Cardiac fibroblast (primary cell): ENCODE measurements at regions not wholly inside any gene's neighbourhood (a gene's known extent, or its start where the extent isn't known, plus 50 kb on each side); places are given as distances from the start of the nearest gene placed in this dataset.

Experiments used
- DNase-seq, 2 donors: peaks; one replicate each; pipeline versions ENCODE4 v3.0.0 to v3.0.0-alpha.2; 2010; ENCODE audit warnings: low read depth in 2 of 2
- H3K4me3 ChIP-seq, 2 donors: replicated peaks in 1 of 2; 1 replicate in 1 of 2; 2 replicates in 1 of 2; pipeline ENCODE4 v1.5.1; 2011; ENCODE audit warnings: low read depth in 2 of 2, low read length in 2 of 2, mild to moderate bottlenecking in 2 of 2, moderate library complexity in 1 of 2
- TF ChIP-seq, protein P1 (sequence below): IDR thresholded peaks from one replicate; pipeline ENCODE4 v1.5.1; 2011; ENCODE audit warnings: low read depth, mild to moderate bottlenecking, low read length, inconsistent platforms

DNA sequence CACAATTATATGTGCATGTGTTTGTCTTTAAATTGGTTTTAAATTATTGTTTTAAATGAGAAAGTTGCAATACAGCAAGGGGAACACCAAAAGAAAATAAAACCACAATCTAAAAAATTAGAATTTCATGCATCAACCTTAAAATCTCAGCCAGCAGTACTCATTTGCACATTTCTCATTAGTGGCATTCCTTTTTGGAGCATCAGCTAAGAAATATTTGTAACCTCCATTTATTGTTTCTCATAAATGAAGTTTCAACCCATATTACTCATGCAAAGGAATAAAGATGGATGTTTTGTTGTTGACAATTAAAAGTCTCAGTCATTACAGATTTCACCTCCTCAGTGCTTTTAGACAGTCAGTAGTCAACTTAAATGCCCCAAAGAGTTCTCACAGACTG is 160.1 kb downstream of the TBX15 start:
- no peak overlapping the region for H3K4me3 ChIP-seq
- DNase-seq: no peak
- TF ChIP-seq, protein P1, sequence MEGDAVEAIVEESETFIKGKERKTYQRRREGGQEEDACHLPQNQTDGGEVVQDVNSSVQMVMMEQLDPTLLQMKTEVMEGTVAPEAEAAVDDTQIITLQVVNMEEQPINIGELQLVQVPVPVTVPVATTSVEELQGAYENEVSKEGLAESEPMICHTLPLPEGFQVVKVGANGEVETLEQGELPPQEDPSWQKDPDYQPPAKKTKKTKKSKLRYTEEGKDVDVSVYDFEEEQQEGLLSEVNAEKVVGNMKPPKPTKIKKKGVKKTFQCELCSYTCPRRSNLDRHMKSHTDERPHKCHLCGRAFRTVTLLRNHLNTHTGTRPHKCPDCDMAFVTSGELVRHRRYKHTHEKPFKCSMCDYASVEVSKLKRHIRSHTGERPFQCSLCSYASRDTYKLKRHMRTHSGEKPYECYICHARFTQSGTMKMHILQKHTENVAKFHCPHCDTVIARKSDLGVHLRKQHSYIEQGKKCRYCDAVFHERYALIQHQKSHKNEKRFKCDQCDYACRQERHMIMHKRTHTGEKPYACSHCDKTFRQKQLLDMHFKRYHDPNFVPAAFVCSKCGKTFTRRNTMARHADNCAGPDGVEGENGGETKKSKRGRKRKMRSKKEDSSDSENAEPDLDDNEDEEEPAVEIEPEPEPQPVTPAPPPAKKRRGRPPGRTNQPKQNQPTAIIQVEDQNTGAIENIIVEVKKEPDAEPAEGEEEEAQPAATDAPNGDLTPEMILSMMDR: no peak

DNA sequence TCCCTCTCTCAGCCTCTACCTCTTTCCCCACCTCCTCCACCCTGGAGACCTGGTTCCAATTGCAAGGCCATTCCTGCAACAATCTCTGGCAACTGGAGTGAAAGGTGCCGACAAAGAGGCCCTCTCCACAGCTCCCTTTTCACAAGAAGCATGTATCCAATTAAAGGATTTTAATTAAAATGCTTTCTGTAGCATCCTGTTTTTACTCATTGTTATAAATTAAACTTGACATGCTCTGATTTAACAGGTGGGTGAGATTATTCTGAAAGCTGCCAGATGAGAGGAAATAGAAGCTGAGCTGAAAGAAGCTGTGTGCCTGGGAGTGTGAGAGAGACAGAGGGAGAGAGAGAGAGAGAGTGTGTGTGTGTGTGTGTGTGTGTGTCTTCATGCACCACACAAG is 160.5 kb downstream of the TBX15 start:
- TF ChIP-seq, protein P1: no peak
- no peak for DNase-seq
- no peak overlapping the region for H3K4me3 ChIP-seq

DNA sequence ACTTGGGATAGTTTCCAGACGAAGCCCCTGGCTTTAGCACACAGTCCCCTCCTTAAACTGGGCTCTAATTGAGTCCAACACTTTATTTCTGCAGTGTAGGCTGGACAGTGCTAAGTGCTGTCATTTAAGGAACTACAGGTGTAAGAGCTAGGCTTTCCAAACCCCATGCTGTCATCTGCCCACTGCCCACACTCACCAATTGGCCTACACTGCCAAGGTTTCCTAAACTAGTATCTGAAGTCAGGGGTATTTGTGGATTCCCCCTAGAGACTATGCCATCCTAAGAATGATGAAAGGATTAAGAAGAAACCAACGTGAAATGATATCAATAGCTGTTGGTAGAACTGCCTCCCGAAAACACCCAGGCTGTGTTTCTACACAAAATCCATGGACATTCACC is 160.9 kb downstream of the TBX15 start:
- DNase-seq: no peak
- H3K4me3 ChIP-seq: no peak overlapping the region
- TF ChIP-seq, protein P1: no peak

DNA sequence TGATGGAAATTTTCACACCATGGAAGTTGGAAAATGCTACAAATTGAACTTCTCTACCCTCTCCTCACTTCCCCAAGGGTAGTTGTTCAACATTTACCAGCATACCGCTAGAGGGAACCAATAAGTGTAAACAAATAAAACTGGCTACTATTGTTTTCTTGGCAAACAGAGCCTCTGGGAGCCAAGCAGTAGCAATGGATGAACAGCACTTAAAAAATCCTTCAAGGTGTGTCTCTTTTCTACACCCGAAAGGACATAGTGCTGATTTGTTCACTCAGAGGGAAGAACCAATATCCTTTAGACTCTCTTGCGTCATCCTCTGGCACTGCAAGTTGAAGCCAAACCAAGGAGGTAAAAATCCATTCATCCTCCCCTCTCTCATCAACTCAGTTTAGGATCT is 161.5 kb downstream of the TBX15 start:
- DNase-seq: no peak
- TF ChIP-seq, protein P1: no peak

DNA sequence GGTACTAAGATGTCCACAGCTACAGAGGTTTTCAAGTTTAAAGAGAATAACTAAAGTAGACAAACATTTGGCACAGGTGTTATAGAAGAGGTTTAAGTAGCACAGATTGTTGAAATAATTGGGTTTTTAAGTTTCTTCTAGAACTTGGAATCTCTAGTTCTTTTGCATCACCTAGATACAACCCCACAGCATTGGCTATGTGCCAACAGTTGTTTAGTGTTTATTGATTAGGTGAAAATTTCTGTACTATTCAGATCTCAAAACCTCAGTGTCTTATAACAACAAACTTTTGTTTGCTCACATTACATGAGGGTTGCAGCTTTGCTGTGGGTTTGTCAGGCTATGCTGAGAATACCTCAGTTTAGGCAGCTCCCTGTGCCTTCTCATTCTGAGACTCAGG is 162.5 kb downstream of the TBX15 start:
- no peak for DNase-seq
- TF ChIP-seq, protein P1: no peak
- no peak overlapping the region for H3K4me3 ChIP-seq

More for the DNA sequence above, 161.5 kb downstream of the TBX15 start:
- no peak overlapping the region for H3K4me3 ChIP-seq

DNA sequence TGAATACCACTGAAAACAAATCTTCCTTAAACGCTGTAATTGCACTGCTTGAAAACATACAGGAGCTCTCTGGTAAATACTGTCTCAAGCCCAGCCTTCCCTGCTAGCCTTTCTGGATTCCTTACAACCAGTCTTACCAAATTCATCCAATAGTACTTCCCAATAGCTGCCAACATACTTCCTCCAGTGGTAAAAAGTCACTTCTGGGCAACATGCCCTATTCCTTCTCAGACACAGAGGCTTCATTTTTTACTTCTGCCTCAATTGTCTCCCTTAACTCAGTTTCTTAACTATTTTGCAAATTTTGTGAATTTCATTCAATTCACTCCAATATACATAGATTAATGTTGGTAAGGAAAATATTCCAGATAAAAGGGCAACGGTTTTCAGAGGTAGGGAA is 166.3 kb downstream of the TBX15 start:
- no peak overlapping the region for H3K4me3 ChIP-seq
- DNase-seq: peak; percentile 4 to 5
- TF ChIP-seq, protein P1: no peak

DNA sequence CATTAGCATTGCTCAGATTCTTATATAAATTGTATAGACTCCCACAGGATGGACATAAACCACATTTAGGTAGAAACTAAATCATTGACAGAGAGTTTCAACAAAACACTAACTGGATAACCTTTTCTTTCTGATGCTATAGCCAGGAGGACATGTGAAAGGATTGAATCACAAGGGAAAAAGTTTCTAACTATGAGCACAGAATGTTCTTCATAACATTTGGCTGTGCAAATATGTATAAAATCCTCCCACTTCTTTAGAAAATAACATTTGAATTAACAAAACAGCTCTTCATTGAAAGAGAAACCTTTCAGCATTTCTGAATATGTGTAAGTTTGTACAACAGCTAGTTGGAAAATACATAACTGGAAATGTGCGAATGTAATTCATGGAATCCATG is 167.3 kb downstream of the TBX15 start:
- no peak overlapping the region for H3K4me3 ChIP-seq
- DNase-seq: no peak
- TF ChIP-seq, protein P1: no peak
